HG02798 (cell line): ENCODE measurements at regions not wholly inside any gene's neighbourhood (a gene's known extent, or its start where the extent isn't known, plus 50 kb on each side); places are given as distances from the start of the nearest gene placed in this dataset.
"Not testable (repeated sequence)": the region's sequence is repeated elsewhere in the genome, so short reads cannot be mapped to it uniquely, and the experiment has no call there.

Experiments
- ATAC-seq: cut with Tn5 transposase; IDR thresholded peaks from one replicate; pipeline ENCODE4 v1.9.1; 2021; ENCODE audit warnings: mild to moderate bottlenecking; ENCODE audit not compliant: unreplicated experiment, poor library complexity

DNA sequence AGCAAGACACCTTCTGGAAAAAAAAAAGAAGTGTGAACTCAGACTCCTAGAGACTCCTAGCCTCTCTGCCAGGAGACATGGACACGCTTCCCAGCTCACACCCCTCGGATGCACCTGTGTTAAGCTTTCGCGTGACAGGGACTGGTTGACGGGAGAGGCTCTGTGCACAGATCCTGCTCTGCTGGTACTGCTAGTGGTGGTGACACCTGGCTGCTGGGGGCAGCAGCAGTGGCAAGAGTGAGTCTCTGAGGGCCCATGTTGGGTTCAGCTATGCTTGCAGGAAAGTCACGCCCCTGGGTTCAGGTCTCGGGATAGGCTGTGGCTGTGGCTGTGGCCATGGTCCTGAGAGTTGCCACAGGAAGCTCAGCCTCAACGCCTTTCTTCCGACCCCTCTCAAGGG is 81.1 kb downstream of the XRCC2 start:
- ATAC-seq, result no peak

DNA sequence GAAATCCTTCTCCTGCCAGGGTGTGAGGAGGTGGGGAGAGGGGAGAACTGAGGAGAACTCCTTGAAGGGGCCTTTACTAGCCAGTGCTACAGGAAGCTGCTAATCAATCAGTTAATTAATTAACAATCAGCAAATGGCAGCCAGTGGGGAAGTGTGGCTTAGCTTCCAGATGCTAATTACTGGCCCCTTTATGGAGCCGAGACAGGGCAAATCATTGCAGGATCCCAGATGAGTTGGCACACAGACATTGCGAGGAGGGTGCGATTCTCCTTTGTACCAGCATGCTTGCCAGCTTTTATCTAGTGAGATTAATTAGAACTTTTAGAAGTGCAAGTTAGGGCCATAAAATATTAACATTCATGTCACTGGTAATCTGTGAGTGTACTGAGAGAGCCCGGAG is 84.0 kb downstream of the XRCC2 start:
- ATAC-seq, result no peak

DNA sequence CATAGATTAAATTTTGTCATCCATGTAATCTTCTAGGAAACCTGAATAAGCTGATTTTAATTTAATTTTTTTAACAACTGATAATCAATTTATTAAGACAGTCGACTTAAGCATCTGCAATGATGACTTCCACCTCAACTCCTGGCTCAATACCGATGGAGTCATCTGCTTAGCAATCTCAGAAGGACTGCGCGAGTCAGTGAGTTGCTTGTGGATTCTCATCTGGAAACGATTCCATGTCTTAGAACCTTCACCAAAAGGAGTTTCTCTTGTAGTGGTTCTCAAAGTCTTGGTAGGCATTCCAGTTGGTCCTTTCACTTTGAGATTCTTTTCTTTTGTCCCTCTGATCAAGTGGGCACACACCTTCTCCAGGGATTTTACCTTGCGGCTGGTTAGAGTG is 85.5 kb downstream of the XRCC2 start:
- ATAC-seq, result no peak

DNA sequence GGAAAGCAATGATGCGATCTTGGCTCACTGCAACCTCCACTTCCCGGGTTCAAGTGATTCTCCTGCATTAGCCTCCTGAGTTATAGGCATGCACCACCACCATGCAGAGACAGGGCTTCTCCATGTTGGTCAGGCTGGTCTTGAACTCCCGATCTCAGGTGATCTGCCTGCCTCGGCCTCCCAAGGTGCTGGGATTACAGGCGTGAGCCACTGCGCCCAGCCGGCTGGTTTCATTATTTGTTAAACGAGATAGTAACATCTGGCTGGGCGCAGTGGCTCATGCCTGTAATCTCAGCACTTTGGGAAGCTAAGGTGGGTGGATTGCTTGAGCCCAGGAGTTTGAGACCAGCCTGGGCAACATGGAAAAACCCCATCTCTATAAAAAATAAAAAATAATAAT is 86.1 kb downstream of the XRCC2 start:
- ATAC-seq, result not testable (repeated sequence)

DNA sequence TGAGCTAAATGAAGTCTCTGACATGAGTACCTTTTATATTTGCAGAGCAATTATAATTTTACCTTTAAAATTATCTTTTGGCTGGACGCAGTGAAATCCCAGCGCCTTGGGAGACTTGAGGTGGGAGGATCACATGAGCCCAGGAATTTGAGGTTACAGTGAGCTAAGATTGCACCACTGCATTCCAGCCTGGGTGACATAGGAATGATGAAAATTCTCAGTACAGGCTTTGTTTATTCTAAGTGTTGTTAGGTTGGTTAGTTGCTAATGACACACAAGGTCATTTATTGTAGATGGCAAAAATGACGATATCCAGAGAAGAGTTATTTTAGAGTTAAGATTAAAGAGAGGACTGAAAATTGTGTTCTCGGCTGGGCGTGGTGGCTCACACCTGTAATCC is 87.6 kb downstream of the XRCC2 start:
- ATAC-seq, result no peak

DNA sequence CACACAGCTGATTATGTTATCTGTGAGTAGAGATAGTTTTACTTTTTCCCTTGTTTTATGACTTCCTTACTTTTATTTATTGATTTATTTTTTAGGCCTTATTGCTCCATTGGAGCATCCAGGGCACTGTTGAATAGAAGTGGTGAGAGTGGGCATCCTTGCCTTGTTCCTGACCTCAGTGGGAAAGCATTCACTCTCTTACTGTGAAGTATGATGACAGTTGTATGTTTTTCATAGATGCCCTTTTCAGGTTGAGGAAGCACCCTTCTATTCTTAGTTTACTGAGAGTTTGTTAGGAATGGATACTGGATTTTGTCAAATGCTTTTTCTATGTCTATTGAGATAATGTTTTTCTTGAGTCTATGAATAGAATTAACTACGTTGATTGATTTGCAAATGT is 88.6 kb downstream of the XRCC2 start:
- no peak for ATAC-seq

DNA sequence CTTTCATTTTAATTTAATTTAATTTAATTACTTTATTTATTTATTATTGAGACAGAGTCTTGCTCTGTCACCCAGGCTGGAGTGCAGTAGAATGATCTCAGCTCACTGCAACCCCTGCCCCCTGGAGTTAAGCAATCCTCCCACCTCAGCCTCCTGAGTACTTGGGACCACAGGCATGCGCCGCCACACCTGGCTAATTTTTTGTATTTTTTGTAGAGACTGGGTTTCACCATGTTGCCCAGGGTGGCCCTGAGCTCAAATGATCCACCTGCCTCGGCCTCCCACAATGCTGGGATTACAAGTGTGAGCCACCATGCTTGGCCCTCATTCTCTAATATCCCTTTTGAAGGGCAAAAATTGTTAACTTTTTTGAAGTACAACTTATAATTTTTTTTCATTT is 92.9 kb downstream of the XRCC2 start:
- no peak for ATAC-seq

DNA sequence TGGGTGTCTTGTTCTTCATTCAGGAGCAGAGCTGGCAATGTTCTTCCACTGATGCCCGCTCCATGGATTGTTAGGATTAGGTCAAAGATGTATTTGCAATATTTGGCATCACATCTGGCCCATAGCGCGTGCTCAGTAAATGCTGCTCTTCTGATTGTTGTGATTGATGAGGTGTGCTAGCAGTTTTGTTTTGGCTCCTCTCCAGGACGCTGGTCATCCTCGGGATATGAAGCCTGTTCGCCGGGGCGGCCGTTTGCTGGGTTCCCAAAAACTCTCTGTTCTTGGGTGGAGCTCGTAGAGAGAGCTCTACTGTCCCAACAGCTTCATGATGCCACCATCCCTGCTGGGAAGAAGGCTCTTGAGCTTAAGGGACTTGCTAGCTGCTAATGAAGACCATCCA is 96.9 kb downstream of the XRCC2 start:
- ATAC-seq, result no peak

DNA sequence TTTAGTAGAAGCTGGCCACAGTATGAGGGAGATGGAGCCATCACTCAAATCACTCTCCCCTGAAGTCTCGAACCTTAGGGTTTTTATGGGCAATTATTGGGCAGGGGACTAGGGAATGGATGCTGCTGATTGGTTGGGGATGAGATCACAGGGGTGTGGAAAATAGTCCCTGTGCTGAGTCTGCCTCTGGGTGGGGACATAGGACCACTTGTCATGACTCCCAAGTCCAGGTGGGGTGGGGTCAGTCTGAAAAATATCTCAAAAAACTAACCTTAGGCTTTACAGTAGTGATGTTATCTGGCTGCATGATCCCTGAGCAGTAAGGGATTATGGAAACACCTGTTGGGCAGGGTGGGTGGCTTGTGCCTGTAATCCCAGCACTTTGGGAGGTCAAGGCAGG is 98.6 kb downstream of the XRCC2 start:
- ATAC-seq, result no peak

DNA sequence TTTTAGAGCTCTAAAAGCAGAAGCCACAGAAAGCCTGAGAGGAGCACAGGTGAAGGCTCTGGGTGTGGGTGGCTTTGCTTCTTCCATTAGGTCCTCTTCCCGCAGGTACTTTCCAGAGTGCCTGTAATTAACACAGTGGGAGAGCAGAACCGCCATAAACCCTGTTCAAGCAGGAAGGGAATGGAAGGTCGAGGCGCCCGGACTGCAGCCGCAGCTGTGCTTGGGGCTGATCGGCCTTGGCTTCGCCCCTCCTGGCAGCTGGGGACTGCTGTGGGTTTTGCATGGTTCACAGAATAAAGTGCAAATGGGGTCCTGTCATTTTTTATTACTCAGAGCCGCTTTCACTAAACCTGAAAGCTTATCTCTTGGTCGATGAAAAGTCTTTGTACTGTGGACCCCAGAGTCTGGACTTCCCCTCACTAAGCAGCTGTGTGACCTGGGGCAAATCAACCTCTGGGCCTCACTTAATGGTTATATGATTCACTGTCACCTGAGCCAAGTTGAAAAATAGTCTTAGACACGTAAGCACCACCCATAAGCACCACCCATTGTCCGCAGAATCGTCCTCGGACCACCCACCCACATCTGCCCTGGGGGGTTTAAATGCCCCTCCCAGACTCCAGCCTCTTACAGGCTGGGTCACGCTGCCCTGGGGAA is 100.9 kb downstream of the XRCC2 start:
- peak; percentile 88 for ATAC-seq

DNA sequence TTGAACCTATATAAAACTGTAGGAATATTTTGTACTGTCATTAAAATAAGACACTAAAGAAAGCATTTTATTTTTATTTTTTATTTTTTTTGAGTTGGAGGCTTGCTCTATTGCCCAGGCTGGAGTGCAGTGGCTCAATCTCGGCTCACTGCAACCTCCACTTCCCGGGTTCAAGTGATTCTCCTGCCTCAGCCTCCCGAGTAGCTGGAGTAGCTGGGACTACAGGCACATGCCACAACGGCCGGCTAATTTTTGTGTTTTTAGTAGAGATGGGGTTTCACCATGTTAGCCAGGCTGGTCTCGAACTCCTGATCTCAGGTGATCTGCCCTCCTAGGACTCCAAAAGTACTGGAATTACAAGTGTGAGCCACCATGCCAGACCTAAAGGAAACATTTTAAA is 102.8 kb downstream of the XRCC2 start:
- ATAC-seq, result not testable (repeated sequence)

DNA sequence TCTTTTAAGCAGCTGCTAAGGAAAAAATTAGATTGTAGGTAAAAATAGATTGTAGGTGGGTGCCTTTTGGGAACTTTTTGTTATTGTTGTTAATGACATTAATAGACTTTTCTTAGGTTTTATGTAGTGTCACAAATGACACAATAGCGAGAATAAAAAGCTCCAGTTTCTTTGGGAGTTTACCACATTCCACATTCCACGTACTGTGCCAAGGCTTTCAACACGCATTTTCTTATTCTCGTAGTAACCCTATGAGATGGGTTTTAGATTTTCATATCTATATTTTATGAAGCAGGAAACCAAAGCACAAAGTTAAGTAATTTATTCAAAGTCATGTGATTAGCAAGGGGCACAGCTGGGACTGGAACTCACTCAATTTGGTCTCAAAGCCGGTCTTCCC is 103.8 kb downstream of the XRCC2 start:
- ATAC-seq, result no peak

DNA sequence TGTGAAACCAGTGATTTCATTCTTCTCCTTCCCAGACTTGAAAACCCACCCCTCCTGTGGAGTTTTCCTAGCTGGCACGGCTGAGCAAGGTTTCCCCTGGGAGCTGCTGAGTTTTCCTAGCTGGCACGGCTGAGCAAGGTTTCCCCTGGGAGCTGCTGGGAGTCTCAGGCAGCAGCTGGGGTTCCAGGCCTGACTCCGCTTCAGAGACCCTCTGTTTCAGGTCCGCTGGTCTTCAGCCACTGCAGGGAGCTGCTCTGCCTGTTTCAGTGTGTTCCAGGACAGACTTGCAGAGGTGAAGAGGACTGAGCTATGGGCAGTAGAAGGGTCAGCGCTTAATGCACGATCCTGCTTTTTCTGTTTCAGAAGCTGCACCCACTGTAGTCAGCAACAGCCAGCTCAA is 104.9 kb downstream of the XRCC2 start:
- ATAC-seq, result no peak

DNA sequence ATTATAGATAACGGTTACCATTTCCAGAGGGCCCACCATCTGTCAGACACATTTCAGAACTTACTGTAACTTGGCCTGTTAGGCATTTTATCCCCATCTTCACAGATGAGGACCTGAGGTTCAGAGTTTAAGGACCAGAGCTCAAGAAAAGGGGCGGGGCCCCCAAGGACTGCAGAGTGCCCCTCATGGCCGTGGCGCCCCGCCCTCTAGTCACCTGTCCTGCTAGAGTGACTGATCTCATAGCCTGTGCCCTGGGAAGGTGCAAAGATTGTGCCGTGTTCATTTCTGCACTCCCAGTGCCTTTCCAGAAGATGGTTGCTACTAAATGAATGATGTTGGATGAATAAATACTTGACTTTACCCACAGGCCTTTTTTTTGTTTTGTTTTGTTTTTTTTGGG is 107.0 kb downstream of the XRCC2 start:
- no peak for ATAC-seq

DNA sequence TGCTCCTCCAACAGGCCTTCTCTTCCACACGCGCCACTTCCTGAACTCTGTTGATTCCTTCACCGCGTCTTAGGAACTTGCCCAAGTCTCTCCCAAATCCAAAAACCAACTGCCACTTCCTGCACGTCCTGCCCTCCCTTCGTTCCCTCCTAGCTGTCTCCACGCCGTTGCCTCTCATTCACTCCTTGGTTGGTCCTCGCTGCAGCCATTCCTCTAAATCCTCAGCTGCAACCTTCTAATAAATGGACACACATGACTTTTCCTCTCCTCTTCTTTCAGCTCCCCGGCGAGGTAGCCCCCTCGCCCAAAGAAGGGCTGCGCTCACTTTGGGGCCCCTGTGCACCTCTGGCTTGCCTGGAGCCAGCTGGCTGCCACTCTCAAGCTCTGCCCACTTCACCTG is 110.2 kb downstream of the XRCC2 start:
- ATAC-seq, result no peak

DNA sequence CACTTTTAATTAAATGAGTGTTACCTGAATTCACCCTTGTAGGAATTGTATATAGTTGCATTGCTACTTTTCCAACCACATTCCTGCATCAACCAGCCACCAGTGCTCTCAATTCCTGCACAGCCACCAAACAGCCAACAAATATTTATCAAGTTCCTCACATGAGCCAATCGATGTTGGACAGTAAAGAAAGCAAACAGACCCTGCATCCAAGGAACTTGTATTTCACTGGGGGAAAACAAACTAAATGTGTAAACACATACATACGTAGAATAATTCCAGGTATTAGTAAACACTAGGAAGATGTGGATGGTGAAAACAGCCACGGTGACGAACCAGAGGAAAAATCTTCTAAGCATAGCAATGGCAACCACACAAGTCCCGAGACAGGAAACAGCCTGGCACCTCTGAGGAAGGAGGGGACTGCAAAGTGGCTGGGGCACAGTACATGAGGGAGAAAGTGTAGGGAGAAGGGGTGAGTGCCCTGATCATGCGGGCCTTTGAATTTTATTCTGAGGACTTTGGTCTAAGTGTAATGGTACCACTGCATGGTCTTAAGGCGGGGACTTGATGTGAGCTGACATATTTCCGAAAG is 111.2 kb downstream of the XRCC2 start:
- ATAC-seq, result no peak

DNA sequence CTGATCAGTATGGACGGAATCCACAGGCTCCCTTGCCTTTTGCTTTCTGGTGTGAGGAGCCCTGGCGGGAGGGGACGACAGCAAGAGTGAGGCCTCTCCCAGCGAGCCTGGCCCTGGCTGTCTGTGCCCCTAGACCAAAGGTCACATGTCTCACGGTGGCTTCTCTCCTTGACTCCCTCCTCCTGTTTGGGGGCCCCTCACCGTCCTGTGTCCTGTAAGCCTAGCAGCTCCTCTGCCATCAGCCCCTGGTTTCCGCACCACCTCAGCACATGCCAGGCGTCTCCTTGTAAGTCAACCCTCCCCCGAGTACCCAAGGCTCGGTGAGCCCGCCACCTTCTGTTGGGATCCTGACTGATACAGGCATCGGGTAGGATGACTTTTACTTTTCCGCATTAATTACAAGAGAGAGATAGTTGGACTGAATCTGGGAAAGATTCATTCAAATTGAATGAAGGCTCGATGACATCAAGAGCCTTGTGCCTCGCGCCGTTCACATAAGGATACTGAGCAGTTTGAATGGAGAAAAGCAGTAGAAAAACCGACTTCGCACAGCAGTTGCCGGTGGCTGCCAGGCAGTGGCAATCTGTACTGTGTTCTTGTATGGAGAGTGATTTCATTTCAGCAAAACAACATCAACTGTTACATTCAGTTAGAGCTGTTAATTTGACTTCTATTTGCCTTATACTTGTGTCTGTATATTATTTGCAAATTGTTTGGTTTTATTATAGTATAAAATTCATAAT is 119.8 kb downstream of the XRCC2 start:
- ATAC-seq, result no peak

DNA sequence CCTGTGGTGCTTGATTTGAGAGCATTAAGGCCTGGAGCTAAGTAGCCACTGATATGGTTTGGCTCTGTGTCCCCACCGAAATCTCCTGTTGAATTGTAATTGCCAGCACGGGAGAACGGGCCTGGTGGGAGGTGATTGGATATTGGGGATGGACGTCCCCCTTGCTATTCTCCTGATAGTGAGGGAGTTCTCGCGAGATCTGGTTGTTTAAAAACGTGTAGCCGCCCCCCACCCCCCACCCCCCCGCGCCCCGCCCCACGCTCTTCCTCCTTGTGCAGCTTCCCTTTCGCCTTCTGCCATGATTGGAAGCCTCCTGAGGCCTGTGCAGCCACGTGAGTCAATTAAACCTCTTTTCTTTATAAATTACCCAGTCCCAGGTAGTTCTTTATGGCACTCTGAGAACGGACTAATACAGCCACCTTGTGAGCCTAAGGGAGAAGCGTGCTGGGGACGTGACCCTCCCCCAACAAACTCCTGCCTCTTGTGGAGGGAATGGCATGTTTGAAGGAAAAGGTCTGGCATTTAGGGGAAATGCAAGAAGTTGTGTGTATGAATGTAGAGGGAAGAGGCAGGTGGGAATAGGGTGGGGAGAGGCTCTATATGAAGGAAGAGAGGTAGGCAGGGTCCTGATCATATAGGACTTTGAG is 118.0 kb upstream of the KMT2C start:
- no peak for ATAC-seq

DNA sequence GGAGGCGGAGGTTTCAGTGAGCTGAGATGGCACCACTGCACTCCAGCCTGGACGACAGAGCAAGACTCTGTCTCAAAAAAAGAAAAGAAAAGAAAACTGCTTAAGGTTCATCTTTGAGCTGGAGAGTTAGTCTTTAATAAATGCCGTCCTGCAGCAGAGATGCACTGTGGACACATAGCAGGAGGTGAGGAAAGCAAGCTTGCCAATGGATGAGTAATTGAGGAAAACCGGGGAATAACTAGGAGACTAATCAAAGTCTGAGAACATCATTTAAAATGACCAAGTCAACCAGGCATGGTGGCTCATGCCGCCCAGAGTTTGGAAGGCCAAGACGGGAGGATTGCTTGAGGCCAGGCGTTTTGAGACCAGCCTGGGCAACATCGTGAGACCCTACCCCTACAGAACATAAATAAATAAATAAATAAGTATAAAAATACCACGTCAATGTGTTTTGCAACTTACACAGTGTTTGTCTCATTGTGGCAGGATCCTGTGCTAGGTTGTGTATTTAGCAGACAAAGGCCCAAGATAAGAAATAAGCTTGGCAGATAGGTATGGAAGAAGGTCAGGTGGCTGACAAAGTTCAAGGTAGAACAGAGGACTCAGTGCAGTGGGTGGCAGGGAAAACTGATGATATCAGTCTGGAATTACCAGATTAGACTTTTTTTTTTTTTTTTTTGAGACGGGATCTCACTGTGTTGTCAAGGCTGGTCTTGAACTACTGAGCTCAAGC is 115.7 kb upstream of the KMT2C start:
- ATAC-seq, result no peak

DNA sequence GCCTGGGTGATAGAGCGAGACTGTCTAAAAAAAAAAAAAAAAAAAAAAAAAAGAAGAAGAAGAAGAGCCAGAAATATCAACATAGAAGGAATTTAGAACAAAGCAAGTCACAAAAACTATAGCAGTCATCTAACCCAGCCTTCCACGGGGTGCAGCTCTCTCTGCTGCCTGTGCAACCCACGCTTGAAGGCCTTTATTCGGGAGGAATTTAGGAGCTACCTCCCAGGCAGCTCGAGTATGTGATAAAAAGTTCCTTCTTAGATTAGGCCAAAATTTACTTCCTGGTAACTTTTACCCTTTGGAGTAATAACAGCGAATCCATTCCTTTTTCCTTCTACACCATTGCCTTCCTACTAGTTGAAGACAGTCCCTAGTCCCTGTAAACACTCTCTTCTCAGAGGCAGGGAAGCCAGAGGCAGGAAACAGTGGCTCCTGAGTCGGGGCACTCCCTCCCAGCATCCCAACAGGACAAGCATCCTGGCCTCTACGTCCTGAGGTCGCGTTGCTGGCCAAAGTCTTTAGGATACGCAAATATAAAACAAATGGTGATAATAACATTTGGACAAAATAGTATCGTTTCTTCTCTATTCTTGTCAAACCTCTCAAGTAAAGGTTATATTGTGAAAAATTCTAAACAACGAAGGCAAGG is 109.3 kb upstream of the KMT2C start:
- no peak for ATAC-seq
